Breast epithelium (tissue), 4 donors: ENCODE measurements at regions not wholly inside any gene's neighbourhood (a gene's known extent, or its start where the extent isn't known, plus 50 kb on each side); places are given as distances from the start of the nearest gene placed in this dataset.
"Not testable (repeated sequence)": the region's sequence is repeated elsewhere in the genome, so short reads cannot be mapped to it uniquely, and the experiment has no call there.

Experiments used
- DNase-seq, 2 donors: peaks; one replicate each; pipeline ENCODE4 v3.0.0-alpha.2; 2019; ENCODE audit warnings: low spot score in 2 of 2
- H3K27ac ChIP-seq, 2 donors: fragments of 200-600 bp; sonication (generic) in 1 of 2; one replicate each; pipeline ENCODE4 v1.5.1; 2016 to 2019; ENCODE audit warnings: mild to moderate bottlenecking in 1 of 2
- H3K27me3 ChIP-seq, 2 donors: fragments of 200-600 bp; sonication (generic) in 1 of 2; one replicate each; pipeline versions ENCODE4 v1.5.1 to v1.6.0; 2017 to 2019; ENCODE audit warnings: control low read depth in 1 of 2, mild to moderate bottlenecking in 1 of 2
- H3K36me3 ChIP-seq: fragments of 200-600 bp; one replicate; pipeline ENCODE4 v1.5.1; 2019
- H3K4me1 ChIP-seq, 2 donors: fragments of 200-600 bp; sonication (generic); one replicate each; pipeline ENCODE4 v1.5.1; 2016 to 2019; ENCODE audit warnings: control low read depth in 1 of 2
- H3K4me3 ChIP-seq, 3 donors: fragments of 200-600 bp; sonication (generic); 1 replicate in 2 of 3; 2 replicates in 1 of 3; pipeline ENCODE4 v1.5.1; 2016 to 2019; ENCODE audit warnings: mild to moderate bottlenecking in 3 of 3, moderate library complexity in 2 of 3
- H3K9me3 ChIP-seq, 2 donors: fragments of 200-600 bp; sonication (generic) in 1 of 2; one replicate each; pipeline ENCODE4 v1.5.1; 2016 to 2019; ENCODE audit warnings: control low read depth in 1 of 2
- CTCF ChIP-seq, 3 donors: fragments of 450-650 bp; IDR thresholded peaks; one replicate each; pipeline ENCODE4 v1.5.1; 2016 to 2017; ENCODE audit warnings: antibody characterized with exemption in 3 of 3, mild to moderate bottlenecking in 3 of 3, moderate library complexity in 3 of 3
- POLR2A ChIP-seq: fragments of 450-650 bp; IDR thresholded peaks from one replicate; pipeline ENCODE4 v1.6.1; 2016; ENCODE audit warnings: antibody characterized with exemption, mild to moderate bottlenecking, moderate library complexity
- POLR2AphosphoS5 ChIP-seq, 3 donors: sonication (generic); formaldehyde crosslinking; IDR thresholded peaks; one replicate each; pipeline ENCODE4 v1.6.1; 2017; ENCODE audit warnings: antibody characterized with exemption in 3 of 3
- intact Hi-C: fragments of 100-400 bp; cut with DNase I; formaldehyde crosslinking; loops from one replicate; pipeline ENCODE4 v1.15.1; 2023; ENCODE audit warnings: low total_unique reads

DNA sequence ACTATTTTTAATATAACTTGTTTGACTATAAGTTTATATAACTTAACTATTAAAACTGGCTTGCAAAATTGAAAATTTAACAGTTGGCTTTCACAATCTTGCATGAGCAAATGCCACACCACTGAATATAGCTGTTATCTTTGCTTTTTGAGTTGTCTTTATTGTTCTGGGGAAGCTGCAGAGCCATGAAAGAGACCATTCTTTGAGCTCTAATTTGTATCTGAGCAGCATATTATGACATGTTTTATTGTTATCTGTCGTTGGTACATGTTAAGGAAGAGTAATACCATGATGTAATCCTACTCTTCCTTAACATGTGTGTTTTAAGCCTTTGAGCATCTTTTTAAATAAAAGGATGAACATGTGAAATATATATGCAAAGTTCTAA is 97.1 kb upstream of the ANK2 start:
- Histone ChIP-seq H3K4me1 (no peaks in the 10 kb centered on the region), H3K36me3 (no peaks in the 10 kb centered on the region), H3K9me3 (no peaks in the 10 kb centered on the region), H3K27ac (no peak overlapping the region), H3K4me3 (no peak overlapping the region), H3K27me3 (no peaks in the 10 kb centered on the region)
- TF ChIP-seq CTCF (IDR thresholded peaks at IDR 0.05) (no peak), POLR2A (no peak), POLR2AphosphoS5 (IDR thresholded peaks at IDR 0.05) (no peak)
- intact Hi-C loops: no loop called here
- no peak for DNase-seq

- Histone ChIP-seq H3K27ac (no peak overlapping the region), H3K27me3 (no peaks in the 10 kb centered on the region), H3K4me1 (no peaks in the 10 kb centered on the region), H3K9me3 (no peaks in the 10 kb centered on the region), H3K4me3 (no peak overlapping the region), H3K36me3 (no peaks in the 10 kb centered on the region)
- DNase-seq: no peak
- TF ChIP-seq CTCF (IDR thresholded peaks at IDR 0.05): no peak
- no peak for TF ChIP-seq POLR2A
- TF ChIP-seq POLR2AphosphoS5 (IDR thresholded peaks at IDR 0.05): no peak
- intact Hi-C loops: no loop called here
Observed at GRCh38 chr4:112953262-112953661, 96.2 kb upstream of the ANK2 start.

- Histone ChIP-seq H3K27me3 (no peaks in the 10 kb centered on the region), H3K4me3 (no peak overlapping the region), H3K4me1 (no peaks in the 10 kb centered on the region), H3K27ac (no peak overlapping the region), H3K9me3 (no peaks in the 10 kb centered on the region), H3K36me3 (no peaks in the 10 kb centered on the region)
- TF ChIP-seq POLR2AphosphoS5 (IDR thresholded peaks at IDR 0.05) (no peak), POLR2A (no peak), CTCF (IDR thresholded peaks at IDR 0.05) (no peak)
- DNase-seq: no peak
- intact Hi-C loops: no loop called here
Observed at GRCh38 chr4:112954286-112954685, 95.2 kb upstream of the ANK2 start.

DNA sequence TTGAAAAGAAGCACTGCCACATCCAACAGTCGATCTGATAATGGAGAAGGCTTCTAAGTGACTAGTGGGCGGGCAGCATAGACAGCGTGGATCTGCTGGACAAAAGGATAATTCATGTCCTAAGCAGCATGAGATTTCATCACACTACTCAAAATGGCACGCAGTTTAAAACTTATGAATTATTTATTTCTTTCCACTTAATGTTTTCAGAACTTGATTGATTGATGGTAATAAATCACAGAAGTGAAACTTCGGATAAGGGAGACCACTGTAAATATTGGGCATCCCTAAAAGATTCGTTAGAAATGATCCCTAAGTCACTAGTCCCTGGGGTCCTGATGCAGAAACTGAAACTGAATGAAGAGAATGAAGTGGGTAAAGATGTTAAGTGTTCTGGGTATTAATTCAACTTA is 93.0 kb upstream of the ANK2 start:
- H3K27me3 ChIP-seq: no peaks in the 10 kb centered on the region
- H3K36me3 ChIP-seq: no peaks in the 10 kb centered on the region
- no peaks in the 10 kb centered on the region for H3K9me3 ChIP-seq
- no peak overlapping the region for H3K27ac ChIP-seq
- no peaks in the 10 kb centered on the region for H3K4me1 ChIP-seq
- DNase-seq: no peak
- no peak overlapping the region for H3K4me3 ChIP-seq
- intact Hi-C loops: no loop called here
- TF ChIP-seq CTCF (IDR thresholded peaks at IDR 0.05) (no peak), POLR2AphosphoS5 (IDR thresholded peaks at IDR 0.05) (no peak), POLR2A (no peak)

- DNase-seq, H3K36me3 ChIP-seq, intact Hi-C loops, H3K27ac ChIP-seq, H3K27me3 ChIP-seq, H3K9me3 ChIP-seq, H3K4me3 ChIP-seq, H3K4me1 ChIP-seq: not testable (repeated sequence)
Observed at GRCh38 chr4:112957764-112958163, 91.7 kb upstream of the ANK2 start.

DNA sequence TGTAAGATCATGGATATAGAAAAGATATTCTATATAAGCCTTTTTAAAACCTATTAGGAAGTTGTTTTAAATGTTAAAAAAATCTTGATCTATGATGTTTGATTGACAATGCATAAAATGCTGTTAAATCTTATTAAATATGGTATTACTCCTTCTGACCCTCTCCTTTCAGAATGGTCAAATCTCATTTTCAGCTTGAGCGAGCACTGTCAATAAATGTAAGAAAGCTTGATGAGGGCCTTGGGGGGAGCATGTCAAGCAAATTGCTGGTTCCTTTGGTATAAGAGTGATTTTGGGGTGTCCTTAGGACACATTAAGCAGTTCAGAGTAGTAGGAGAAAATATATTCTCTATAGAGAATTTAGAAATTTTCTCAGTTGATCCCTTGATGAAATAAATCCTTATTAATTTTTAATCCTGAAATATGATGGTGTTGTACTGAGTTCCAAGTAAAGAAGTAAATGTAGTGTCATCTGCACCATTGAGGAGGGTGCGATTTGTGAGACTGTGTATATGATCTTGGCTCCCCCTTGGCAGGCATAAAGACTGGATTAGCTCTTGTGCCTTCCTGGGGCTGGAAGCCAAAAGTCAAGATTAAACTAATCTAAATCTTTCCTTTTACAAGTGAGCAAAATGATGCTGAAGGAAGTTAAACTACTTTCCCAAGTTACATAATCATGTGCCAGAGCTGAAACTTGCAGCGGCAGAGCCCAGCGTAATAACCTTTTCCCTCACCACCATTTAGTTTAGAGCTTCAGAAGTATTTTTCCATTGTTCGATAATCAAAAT is 82.6 kb upstream of the ANK2 start:
- Histone ChIP-seq H3K27ac (no peak overlapping the region), H3K36me3 (no peaks in the 10 kb centered on the region), H3K27me3 (no peaks in the 10 kb centered on the region), H3K4me1 (no peaks in the 10 kb centered on the region), H3K9me3 (no peaks in the 10 kb centered on the region), H3K4me3 (no peak overlapping the region)
- TF ChIP-seq CTCF (IDR thresholded peaks at IDR 0.05): no peak
- TF ChIP-seq POLR2AphosphoS5 (IDR thresholded peaks at IDR 0.05): no peak
- TF ChIP-seq POLR2A: no peak
- no peak for DNase-seq
- intact Hi-C loops: no loop called here
